PC-9 (cell line): ENCODE measurements at regions not wholly inside any gene's neighbourhood (a gene's known extent, or its start where the extent isn't known, plus 50 kb on each side); places are given as distances from the start of the nearest gene placed in this dataset.

Experiments used
- BruUV-seq: library from RNA; stranded (reverse); fragments of 400-500 nt; replicated peaks from 2 replicates; lab custom pipeline; 2021; lab: Mats Ljungman, UMichigan
- CTCF ChIA-PET: fragments of 300-600 bp; sonication (Branson Sonifier 250); formaldehyde crosslinking; loops from one replicate; lab custom pipeline; 2022; ENCODE audit warnings: antibody characterized with exemption; lab: Charles Lee
- POLR2A ChIA-PET: fragments of 300-600 bp; sonication (Branson Sonifier 250); formaldehyde crosslinking; loops from one replicate; lab custom pipeline; 2022; ENCODE audit warnings: antibody characterized with exemption; ENCODE audit not compliant: unreplicated experiment; lab: Charles Lee
- DNase-seq, 2 experiments: peaks; one replicate each; pipeline versions ENCODE4 v3.0.0 to v3.0.0-alpha.2; 2015 to 2022; ENCODE audit warnings: mixed read lengths in 1 of 2
- H2AFZ ChIP-seq: fragments of 200-600 bp; sonication (generic); 2 replicates; pipeline ENCODE4 v1.8.1; 2017; ENCODE audit warnings: antibody characterized with exemption
- H3F3A ChIP-seq: fragments of 200-600 bp; sonication (generic); 2 replicates; pipeline ENCODE4 v1.8.1; 2017; ENCODE audit warnings: antibody characterized with exemption, mild to moderate bottlenecking, low read depth; ENCODE audit not compliant: insufficient read depth
- H3K27ac ChIP-seq: fragments of 200-600 bp; sonication (generic); 2 replicates; pipeline ENCODE4 v1.6.1; 2016; ENCODE audit warnings: mixed run types
- H3K27me3 ChIP-seq: fragments of 200-600 bp; sonication (generic); 2 replicates; pipeline ENCODE4 v1.6.1; 2016; ENCODE audit warnings: low read depth, mixed run types; ENCODE audit not compliant: insufficient read depth
- H3K36me3 ChIP-seq: fragments of 200-600 bp; sonication (generic); 2 replicates; pipeline ENCODE4 v1.6.1; 2016; ENCODE audit warnings: low read depth, mixed run types
- H3K4me1 ChIP-seq: fragments of 200-600 bp; sonication (generic); replicated peaks from 2 replicates; pipeline ENCODE4 v1.6.1; 2016; ENCODE audit warnings: mixed run types; ENCODE audit not compliant: insufficient read depth
- H3K4me2 ChIP-seq: fragments of 200-600 bp; sonication (generic); 2 replicates; pipeline ENCODE4 v1.6.1; 2017; ENCODE audit warnings: mixed run types
- H3K4me3 ChIP-seq: fragments of 200-600 bp; sonication (generic); 2 replicates; pipeline ENCODE4 v1.6.1; 2016; ENCODE audit warnings: mixed run types
- H3K79me2 ChIP-seq: fragments of 200-600 bp; sonication (generic); 2 replicates; pipeline ENCODE4 v1.6.1; 2017; ENCODE audit warnings: low read depth, mixed run types
- H3K9me2 ChIP-seq: fragments of 200-600 bp; sonication (generic); 2 replicates; pipeline ENCODE4 v1.8.1; 2017; ENCODE audit warnings: mild to moderate bottlenecking; ENCODE audit not compliant: insufficient read depth
- H3K9me3 ChIP-seq: fragments of 200-600 bp; sonication (generic); 2 replicates; pipeline ENCODE4 v1.8.1; 2016; ENCODE audit warnings: low read depth; ENCODE audit not compliant: insufficient read depth
- H4K20me1 ChIP-seq: fragments of 200-600 bp; sonication (generic); 2 replicates; pipeline ENCODE4 v1.8.1; 2017; ENCODE audit not compliant: insufficient read depth
- EZH2 ChIP-seq: fragments of 200-600 bp; sonication (generic); IDR thresholded peaks from 2 replicates; pipeline ENCODE4 v1.8.0; 2017; ENCODE audit warnings: antibody characterized with exemption, low read depth
- intact Hi-C: fragments of 100-400 bp; cut with micrococcal nuclease; formaldehyde crosslinking; loops from one replicate; pipeline ENCODE4 v1.10.0; 2022; ENCODE audit not compliant: unreplicated experiment
- TF ChIP-seq, protein P1 (sequence below): fragments of 200-600 bp; sonication (generic); conservative IDR thresholded peaks from 2 replicates; pipeline ENCODE4 v1.6.1; 2017; ENCODE audit warnings: mixed run types, antibody characterized with exemption, mild to moderate bottlenecking, moderate library complexity

DNA sequence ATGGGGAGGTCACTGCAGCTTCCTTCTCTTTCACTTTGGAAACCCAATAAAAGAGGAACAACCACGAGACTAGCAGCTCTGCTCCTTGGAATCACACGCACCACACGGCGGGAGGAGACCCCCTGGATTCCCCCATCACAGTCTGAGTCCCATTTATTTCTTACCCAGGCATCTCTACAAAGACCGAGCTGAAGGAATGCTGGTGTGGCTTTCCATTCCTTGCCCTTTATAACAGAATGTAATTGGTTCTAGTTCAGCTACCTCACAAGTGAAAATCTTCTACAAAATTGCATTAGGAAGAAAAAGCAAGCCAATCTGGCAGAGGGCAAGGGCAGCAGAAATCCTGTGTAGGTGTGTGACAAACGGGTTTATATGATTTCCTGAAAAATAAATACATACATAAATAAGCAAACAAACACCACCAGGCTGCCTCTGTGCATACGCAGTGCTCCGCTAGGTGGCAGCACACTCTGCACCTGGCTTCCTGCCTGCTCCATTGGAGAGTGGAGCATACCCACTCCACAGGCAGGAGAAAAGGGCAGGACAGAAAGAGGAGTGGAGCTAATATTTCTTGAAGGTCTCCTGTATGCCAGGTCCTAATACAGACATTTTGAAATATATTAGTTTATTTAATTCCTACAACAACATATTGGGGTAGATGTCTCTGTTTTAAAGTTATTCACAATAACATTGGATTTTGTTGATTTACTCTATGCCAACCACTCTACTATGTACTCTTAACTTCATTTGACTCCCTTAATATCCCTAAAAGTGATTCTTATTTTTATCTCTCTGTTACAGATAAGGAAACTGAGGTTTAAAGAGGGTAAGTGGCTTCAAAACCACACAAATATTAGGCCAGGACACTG, 673.1 kb downstream of the KCNA4 start:
- no peaks in the 10 kb centered on the region for H3K9me3 ChIP-seq
- ChIA-PET CTCF (interaction anchor here (0.7 kb wide), 1 partner anchor 521 kb away, joined by 4 read pairs; no protein-coding TSS in a partner anchor), POLR2A (no interaction called here)
- no peaks in the 10 kb centered on the region for H3K4me1 ChIP-seq
- no peak overlapping the region for H3K27ac ChIP-seq
- H2AFZ ChIP-seq: peak overlapping the region; percentile 18; the same call in 1 of the 2 replicates
- DNase-seq: peak in 1 of 2 experiments; percentile 70
- H3K27me3 ChIP-seq: no peaks in the 10 kb centered on the region
- H3K9me2 ChIP-seq: no peaks in the 10 kb centered on the region
- BruUV-seq: no TSS peak
- no peak overlapping the region for H3K4me3 ChIP-seq
- peak overlapping the region; percentile 30; the same call in 1 of the 2 replicates for H3K4me2 ChIP-seq
- no peaks in the 10 kb centered on the region for H3K36me3 ChIP-seq
- intact Hi-C loops: loop anchor here (2.0 to 10.0 kb wide), 4 partner anchors 799 to 1839 kb away; partner anchors contain the start of genes ARL14EP and LIN7C
- no peaks in the 10 kb centered on the region for H4K20me1 ChIP-seq
- TF ChIP-seq, protein P1, sequence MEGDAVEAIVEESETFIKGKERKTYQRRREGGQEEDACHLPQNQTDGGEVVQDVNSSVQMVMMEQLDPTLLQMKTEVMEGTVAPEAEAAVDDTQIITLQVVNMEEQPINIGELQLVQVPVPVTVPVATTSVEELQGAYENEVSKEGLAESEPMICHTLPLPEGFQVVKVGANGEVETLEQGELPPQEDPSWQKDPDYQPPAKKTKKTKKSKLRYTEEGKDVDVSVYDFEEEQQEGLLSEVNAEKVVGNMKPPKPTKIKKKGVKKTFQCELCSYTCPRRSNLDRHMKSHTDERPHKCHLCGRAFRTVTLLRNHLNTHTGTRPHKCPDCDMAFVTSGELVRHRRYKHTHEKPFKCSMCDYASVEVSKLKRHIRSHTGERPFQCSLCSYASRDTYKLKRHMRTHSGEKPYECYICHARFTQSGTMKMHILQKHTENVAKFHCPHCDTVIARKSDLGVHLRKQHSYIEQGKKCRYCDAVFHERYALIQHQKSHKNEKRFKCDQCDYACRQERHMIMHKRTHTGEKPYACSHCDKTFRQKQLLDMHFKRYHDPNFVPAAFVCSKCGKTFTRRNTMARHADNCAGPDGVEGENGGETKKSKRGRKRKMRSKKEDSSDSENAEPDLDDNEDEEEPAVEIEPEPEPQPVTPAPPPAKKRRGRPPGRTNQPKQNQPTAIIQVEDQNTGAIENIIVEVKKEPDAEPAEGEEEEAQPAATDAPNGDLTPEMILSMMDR: peak; percentile 93
- no peak for TF ChIP-seq EZH2
- H3K79me2 ChIP-seq: no peaks in the 10 kb centered on the region
- no peaks in the 10 kb centered on the region for H3F3A ChIP-seq

DNA sequence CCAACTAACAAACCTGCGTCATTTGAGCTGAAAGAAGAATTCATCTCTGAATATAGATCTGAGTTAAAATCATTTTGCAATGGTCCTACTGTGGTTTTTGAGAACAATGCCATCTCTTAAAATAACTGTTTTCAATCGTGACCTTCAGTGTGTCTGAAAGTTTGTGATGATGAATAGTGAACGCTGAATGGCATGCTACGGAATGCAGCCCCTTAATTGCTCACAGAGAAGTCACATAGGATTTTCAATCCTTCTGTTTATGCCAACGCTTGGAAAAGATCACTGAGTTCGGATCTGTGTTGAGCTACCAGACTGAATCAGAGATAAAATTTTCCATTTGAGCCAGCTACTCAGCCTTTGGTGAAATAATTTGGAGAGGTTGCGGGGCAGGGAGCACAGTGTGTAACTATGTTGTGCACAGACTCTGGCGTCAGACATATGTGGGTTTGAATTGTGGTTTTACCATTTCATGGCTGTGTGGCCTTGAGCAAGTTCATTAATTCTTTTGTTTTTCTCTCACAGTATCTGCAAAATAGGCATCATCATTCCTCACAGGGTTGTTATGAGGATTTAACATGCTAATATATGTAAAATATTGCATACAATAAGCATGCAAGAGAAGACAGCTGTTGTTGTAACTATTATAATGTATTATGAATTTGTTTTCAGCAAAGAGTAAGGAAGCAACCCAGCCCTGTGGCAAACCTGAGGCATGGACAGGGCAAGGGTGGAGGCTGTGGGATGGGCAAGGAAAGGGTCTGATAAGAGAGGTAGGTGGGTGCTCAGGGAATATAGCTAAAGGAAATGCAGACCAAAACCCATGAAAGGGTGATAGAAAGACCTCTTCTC, 679.9 kb downstream of the KCNA4 start:
- ChIA-PET CTCF (no interaction called here), POLR2A (no interaction called here)
- H3K27ac ChIP-seq: no peak overlapping the region
- no TSS peak for BruUV-seq
- H2AFZ ChIP-seq: no peak overlapping the region
- no peaks in the 10 kb centered on the region; the same call in 1 of the 2 replicates for H4K20me1 ChIP-seq
- H3K27me3 ChIP-seq: peaks cover 4% of the 10 kb centered on the region
- H3K9me2 ChIP-seq: no peaks in the 10 kb centered on the region
- DNase-seq: no peak
- intact Hi-C loops: loop anchor here (10.0 kb wide), 2 partner anchors 802 to 1232 kb away; partner anchors contain the start of genes KIF18A and METTL15
- no peaks in the 10 kb centered on the region for H3K79me2 ChIP-seq
- H3K9me3 ChIP-seq: no peaks in the 10 kb centered on the region
- H3K36me3 ChIP-seq: no peaks in the 10 kb centered on the region
- H3K4me1 ChIP-seq: no peaks in the 10 kb centered on the region
- no peak overlapping the region for H3K4me2 ChIP-seq
- H3K4me3 ChIP-seq: no peak overlapping the region
- no peak for TF ChIP-seq EZH2
- TF ChIP-seq, protein P1: no peak
- no peaks in the 10 kb centered on the region for H3F3A ChIP-seq

DNA sequence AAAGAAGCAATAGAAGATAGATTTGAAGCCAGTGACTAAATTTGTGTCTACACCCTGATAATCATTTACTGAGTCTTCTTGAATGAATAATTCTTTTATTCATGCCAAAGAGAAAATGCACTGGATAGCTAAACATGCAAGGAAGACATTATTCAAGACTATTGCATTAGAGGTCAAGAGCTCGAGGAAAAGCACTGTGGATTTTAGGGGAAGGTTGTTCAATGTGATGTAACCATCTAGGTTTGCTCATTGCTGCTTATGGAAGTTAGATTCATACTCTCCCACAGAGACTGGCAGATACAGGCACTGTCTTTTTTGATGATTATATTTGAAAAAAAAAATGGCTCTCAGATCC, 682.1 kb downstream of the KCNA4 start:
- no peaks in the 10 kb centered on the region for H3K4me1 ChIP-seq
- H3K4me3 ChIP-seq: no peak overlapping the region
- no peak overlapping the region for H3K27ac ChIP-seq
- peaks cover 4% of the 10 kb centered on the region for H3K27me3 ChIP-seq
- H4K20me1 ChIP-seq: no peaks in the 10 kb centered on the region; the same call in 1 of the 2 replicates
- no peak overlapping the region for H2AFZ ChIP-seq
- no peaks in the 10 kb centered on the region for H3K9me2 ChIP-seq
- no peaks in the 10 kb centered on the region for H3K36me3 ChIP-seq
- no peaks in the 10 kb centered on the region for H3K9me3 ChIP-seq
- H3F3A ChIP-seq: no peaks in the 10 kb centered on the region
- BruUV-seq: no TSS peak
- intact Hi-C loops: loop anchor here (1.0 to 10.0 kb wide), 3 partner anchors 800 to 1635 kb away; partner anchors contain the start of genes KIF18A and METTL15
- ChIA-PET CTCF (interaction anchor here (0.6 to 1.1 kb wide), 3 partner anchors 75 to 1032 kb away, joined by 3 to 4 read pairs (median 3); no protein-coding TSS in a partner anchor), POLR2A (no interaction called here)
- H3K4me2 ChIP-seq: no peak overlapping the region
- H3K79me2 ChIP-seq: no peaks in the 10 kb centered on the region
- no peak for DNase-seq
- TF ChIP-seq, protein P1: no peak
- TF ChIP-seq EZH2: no peak
